Keratinocyte (primary cell): ENCODE measurements at regions not wholly inside any gene's neighbourhood (a gene's known extent, or its start where the extent isn't known, plus 50 kb on each side); places are given as distances from the start of the nearest gene placed in this dataset.

Source experiments
- DNase-seq: peaks from one replicate; pipeline ENCODE4 v3.0.0-alpha.2; 2011; ENCODE audit warnings: low read depth, missing footprints, low spot score
- FAIRE-seq: peaks from 2 replicates; lab custom pipeline; 2011; peaks lifted over from hg19 to GRCh38; lab: Jason Lieb, UNC
- H2AFZ ChIP-seq: 2 replicates; pipeline ENCODE4 v1.6.0; 2012; ENCODE audit warnings: low read length, control low read depth, inconsistent platforms; ENCODE audit not compliant: control insufficient read depth
- H3K27ac ChIP-seq: 2 replicates; pipeline ENCODE4 v1.5.1; 2011; ENCODE audit warnings: low read length; ENCODE audit not compliant: control insufficient read depth, insufficient read depth
- H3K27me3 ChIP-seq: 3 replicates; pipeline ENCODE4 v1.6.0; 2011; ENCODE audit warnings: low read length; ENCODE audit not compliant: control insufficient read depth, insufficient read depth; ENCODE audit errors: extremely low read depth
- H3K36me3 ChIP-seq, 2 experiments: 2 replicates in 1 of 2; 3 replicates in 1 of 2; pipeline ENCODE4 v1.5.1; 2011; ENCODE audit warnings: low read length in 2 of 2, mild to moderate bottlenecking in 1 of 2; ENCODE audit not compliant: control insufficient read depth in 2 of 2, insufficient read depth in 2 of 2; ENCODE audit errors: extremely low read depth in 1 of 2
- H3K4me1 ChIP-seq: 3 replicates; pipeline ENCODE4 v1.5.1; 2011; ENCODE audit warnings: low read length; ENCODE audit not compliant: control insufficient read depth, insufficient read depth; ENCODE audit errors: extremely low read depth
- H3K4me2 ChIP-seq: 3 replicates; pipeline ENCODE4 v1.6.0; 2011; ENCODE audit warnings: low read depth, low read length; ENCODE audit not compliant: control insufficient read depth, insufficient read depth; ENCODE audit errors: extremely low read depth
- H3K4me3 ChIP-seq, 3 experiments: fragments of 200-600 bp in 1 of 3; sonication (generic) in 1 of 3; 2 replicates in 2 of 3; 3 replicates in 1 of 3; pipeline ENCODE4 v1.5.1; 2011 to 2016; ENCODE audit warnings: low read length in 3 of 3, mild to moderate bottlenecking in 3 of 3, control low read depth in 2 of 3, inconsistent platforms in 1 of 3, low read depth in 1 of 3, mixed read lengths in 1 of 3, mixed run types in 1 of 3, moderate library complexity in 1 of 3; ENCODE audit not compliant: control insufficient read depth in 2 of 3, insufficient read depth in 2 of 3; ENCODE audit errors: extremely low read depth in 1 of 3
- H3K79me2 ChIP-seq: 2 replicates; pipeline ENCODE4 v1.6.0; 2012; ENCODE audit warnings: low read length; ENCODE audit not compliant: control insufficient read depth, insufficient read depth
- H3K9ac ChIP-seq: 3 replicates; pipeline ENCODE4 v1.6.0; 2011; ENCODE audit warnings: low read length; ENCODE audit not compliant: control insufficient read depth, insufficient read depth; ENCODE audit errors: extremely low read depth
- H3K9me1 ChIP-seq: 3 replicates; pipeline ENCODE4 v1.6.0; 2011; ENCODE audit warnings: low read length; ENCODE audit not compliant: control insufficient read depth, insufficient read depth; ENCODE audit errors: extremely low read depth
- H3K9me3 ChIP-seq: 2 replicates; pipeline ENCODE4 v1.5.1; 2012; ENCODE audit warnings: low read depth, low read length; ENCODE audit not compliant: control insufficient read depth
- H4K20me1 ChIP-seq: 3 replicates; pipeline ENCODE4 v1.6.0; 2011; ENCODE audit warnings: low read length; ENCODE audit not compliant: control insufficient read depth, insufficient read depth; ENCODE audit errors: extremely low read depth
- EZH2 ChIP-seq: IDR thresholded peaks from one replicate; pipeline ENCODE4 v1.6.1; 2012; ENCODE audit warnings: inconsistent platforms, mild to moderate bottlenecking, low read length, moderate library complexity
- dilution Hi-C: fragments of 300-500 bp; cut with MboI; formaldehyde crosslinking; loops from one replicate; pipeline ENCODE4 v1.7.0; 2020; ENCODE audit warnings: low sequenced_read_pairs; ENCODE audit not compliant: extremely low pct_ligation_motif_present
- TF ChIP-seq, protein P1 (sequence below), 3 experiments: IDR thresholded peaks in 1 of 3; conservative IDR thresholded peaks in 1 of 3; optimal IDR thresholded peaks in 1 of 3; 2 replicates in 2 of 3; 3 replicates in 1 of 3; pipeline versions ENCODE3 to v1.5.1; 2011; ENCODE audit warnings: low read length in 3 of 3, mild to moderate bottlenecking in 3 of 3, moderate library complexity in 2 of 3, control low read depth in 1 of 3, inconsistent platforms in 1 of 3; ENCODE audit not compliant: insufficient read depth in 2 of 3; ENCODE audit errors: extremely low read depth in 1 of 3

DNA sequence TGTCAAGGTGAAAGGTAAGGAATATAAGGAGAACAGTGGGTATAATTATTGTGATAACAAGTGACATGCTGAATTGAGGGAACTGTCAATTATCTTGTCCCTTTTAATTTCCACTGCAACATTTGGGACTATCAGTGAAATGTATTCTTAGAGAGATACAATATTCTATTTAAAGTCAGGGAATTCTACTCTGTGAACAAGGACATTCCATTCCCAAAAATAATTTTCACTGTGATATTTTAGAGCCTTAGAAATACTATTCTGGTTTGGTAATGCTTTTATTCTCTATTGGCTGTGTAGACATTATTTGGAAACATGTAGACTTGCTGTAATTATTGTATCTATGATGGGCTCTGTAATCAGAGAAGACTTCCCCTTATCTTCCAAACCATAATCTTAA, 248.0 kb upstream of the PCSK5 start:
- no peak overlapping the region for H2AFZ ChIP-seq
- no peaks in the 10 kb centered on the region for H3K36me3 ChIP-seq
- no peak overlapping the region for H3K4me2 ChIP-seq
- DNase-seq (no peak), FAIRE-seq (no peak)
- dilution Hi-C loops: no loop called here
- no peaks in the 10 kb centered on the region for H3K4me1 ChIP-seq
- H4K20me1 ChIP-seq: no peaks in the 10 kb centered on the region
- no peaks in the 10 kb centered on the region for H3K9me3 ChIP-seq
- no peaks in the 10 kb centered on the region for H3K9me1 ChIP-seq
- H3K9ac ChIP-seq: no peak overlapping the region
- no peaks in the 10 kb centered on the region for H3K27me3 ChIP-seq
- H3K27ac ChIP-seq: no peak overlapping the region
- no peak overlapping the region for H3K4me3 ChIP-seq
- no peaks in the 10 kb centered on the region for H3K79me2 ChIP-seq
- no peak for TF ChIP-seq EZH2
- TF ChIP-seq, protein P1, sequence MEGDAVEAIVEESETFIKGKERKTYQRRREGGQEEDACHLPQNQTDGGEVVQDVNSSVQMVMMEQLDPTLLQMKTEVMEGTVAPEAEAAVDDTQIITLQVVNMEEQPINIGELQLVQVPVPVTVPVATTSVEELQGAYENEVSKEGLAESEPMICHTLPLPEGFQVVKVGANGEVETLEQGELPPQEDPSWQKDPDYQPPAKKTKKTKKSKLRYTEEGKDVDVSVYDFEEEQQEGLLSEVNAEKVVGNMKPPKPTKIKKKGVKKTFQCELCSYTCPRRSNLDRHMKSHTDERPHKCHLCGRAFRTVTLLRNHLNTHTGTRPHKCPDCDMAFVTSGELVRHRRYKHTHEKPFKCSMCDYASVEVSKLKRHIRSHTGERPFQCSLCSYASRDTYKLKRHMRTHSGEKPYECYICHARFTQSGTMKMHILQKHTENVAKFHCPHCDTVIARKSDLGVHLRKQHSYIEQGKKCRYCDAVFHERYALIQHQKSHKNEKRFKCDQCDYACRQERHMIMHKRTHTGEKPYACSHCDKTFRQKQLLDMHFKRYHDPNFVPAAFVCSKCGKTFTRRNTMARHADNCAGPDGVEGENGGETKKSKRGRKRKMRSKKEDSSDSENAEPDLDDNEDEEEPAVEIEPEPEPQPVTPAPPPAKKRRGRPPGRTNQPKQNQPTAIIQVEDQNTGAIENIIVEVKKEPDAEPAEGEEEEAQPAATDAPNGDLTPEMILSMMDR (optimal IDR thresholded peaks at IDR 0.05 in 1 of 3, IDR thresholded peaks at IDR 0.05 in 1 of 3, conservative IDR thresholded peaks at IDR 0.05 in 1 of 3; ENCODE audit: extremely low read depth in 1 of 3, insufficient read depth in 2 of 3, low read length in 3 of 3): no peak

DNA sequence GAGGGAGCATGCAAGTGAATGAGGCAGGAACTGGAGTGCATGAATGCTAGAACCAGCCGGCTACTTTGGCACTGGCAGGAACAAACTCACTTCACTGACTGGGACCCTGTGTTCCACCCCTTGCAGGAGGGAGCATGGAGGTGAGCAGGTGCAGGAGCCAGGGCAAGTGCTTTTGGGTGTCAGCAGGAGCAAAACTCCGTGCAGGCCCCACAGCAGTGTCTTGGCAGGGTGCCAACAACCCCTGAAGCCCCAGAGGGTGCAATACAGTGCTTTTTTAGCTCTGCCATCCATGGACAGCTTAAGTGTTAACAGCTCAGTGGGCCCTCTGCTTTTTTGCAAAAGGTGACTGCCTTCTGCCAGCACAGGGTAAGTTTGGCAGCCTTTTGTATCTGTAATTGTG, 245.8 kb upstream of the PCSK5 start:
- Histone ChIP-seq H4K20me1 (no peaks in the 10 kb centered on the region), H3K27ac (no peak overlapping the region), H3K36me3 (no peaks in the 10 kb centered on the region), H3K9me3 (no peaks in the 10 kb centered on the region), H3K4me1 (no peaks in the 10 kb centered on the region), H3K27me3 (no peaks in the 10 kb centered on the region), H3K9ac (no peak overlapping the region), H3K4me2 (no peak overlapping the region), H2AFZ (no peak overlapping the region), H3K4me3 (no peak overlapping the region), H3K79me2 (no peaks in the 10 kb centered on the region), H3K9me1 (no peaks in the 10 kb centered on the region)
- TF ChIP-seq, protein P1 (optimal IDR thresholded peaks at IDR 0.05 in 1 of 3, IDR thresholded peaks at IDR 0.05 in 1 of 3, conservative IDR thresholded peaks at IDR 0.05 in 1 of 3; ENCODE audit: extremely low read depth in 1 of 3, insufficient read depth in 2 of 3, low read length in 3 of 3): no peak
- TF ChIP-seq EZH2: no peak
- FAIRE-seq (no peak), DNase-seq (no peak)
- dilution Hi-C loops: no loop called here
